Sciatic nerve (tissue), 2 donors: ENCODE measurements at regions not wholly inside any gene's neighbourhood (a gene's known extent, or its start where the extent isn't known, plus 50 kb on each side); places are given as distances from the start of the nearest gene placed in this dataset.
"Not testable (repeated sequence)": the region's sequence is repeated elsewhere in the genome, so short reads cannot be mapped to it uniquely, and the experiment has no call there.

Experiments used
- ATAC-seq: fragments of 200-7000 bp; cut with Tn5 transposase; one replicate; pipeline ENCODE4 v1.9.1; 2020; ENCODE audit warnings: mild to moderate bottlenecking, moderate library complexity
- DNase-seq: peaks from one replicate; pipeline ENCODE4 v3.0.0-alpha.2; 2020; ENCODE audit warnings: low spot score
- intact Hi-C: fragments of 100-400 bp; cut with DNase I; formaldehyde crosslinking; loops from one replicate; pipeline ENCODE4 v1.14.2; 2022
- donor health status: DM: no; HTN: no; CAD: no.
- donor health status: DM: no; HTN: no; CAD: no.

DNA sequence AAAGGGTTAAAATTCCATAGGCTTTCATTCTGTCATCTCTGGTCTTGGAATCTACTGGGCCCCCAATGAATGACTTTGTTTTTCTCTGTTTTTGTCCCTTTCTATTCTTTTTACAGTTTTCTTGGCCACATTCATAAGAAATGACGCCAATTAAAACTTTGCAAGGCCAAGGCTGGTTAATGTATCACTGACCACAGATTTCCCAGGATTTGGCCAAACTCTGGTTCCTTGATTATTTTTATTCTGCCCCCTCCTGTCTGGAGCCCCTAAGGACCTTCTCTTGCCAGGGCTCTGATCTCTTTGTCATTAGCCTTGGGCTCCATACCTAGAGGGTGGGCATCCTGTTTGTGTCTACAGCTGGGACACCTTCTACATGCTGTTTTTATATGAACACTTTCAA lies 388.9 kb upstream of the PAPPA start:
- intact Hi-C loops, result no loop called here
- DNase-seq (no peak), ATAC-seq (peak; percentile 45)

DNA sequence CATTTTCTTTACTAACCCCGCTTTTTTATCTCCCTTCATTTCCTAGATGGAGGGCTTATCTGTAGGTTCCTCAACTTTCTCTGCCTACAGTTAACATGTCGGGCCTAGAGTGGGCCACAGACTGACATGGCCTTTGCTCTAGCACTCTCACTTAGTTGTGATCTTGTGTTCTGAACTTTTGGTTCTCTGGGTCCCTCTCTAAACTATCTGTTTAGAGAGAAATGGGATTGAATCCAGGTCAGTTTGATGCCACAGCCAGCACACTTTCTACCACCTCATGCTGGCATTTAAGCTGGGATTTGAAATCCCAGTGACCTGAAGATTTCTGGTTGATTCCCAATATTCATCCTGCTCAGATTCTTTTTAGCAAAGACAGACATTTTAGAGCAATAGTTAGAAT lies 388.5 kb upstream of the PAPPA start:
- no peak for DNase-seq
- intact Hi-C loops, result no loop called here
- no peak for ATAC-seq

DNA sequence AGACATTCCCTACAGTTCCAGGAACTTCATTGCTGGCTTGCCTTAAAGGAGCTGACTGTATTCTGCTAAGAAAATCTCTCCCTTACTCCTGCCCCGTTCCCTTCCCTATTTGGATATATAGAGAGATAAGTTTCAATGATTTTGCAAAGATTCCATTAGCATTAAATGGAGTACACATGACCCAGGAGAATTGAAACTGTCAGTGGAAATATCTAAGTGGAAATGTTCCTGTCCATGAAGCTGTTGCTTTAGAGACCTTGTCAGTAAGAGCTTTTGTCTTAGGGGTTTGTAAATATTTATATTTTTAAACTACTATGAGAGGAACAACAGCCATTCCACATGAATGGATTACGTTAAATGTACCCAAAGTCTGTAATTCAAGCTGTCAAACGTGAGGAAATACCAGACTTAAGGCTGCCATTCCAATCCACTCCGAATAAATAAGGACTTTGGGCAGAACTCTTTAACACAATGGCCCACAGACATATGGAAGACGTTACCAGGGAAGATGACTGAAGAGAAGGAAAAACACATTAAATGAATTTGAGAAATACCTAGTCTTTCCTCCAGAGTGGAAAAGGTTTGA lies 387.1 kb upstream of the PAPPA start:
- no peak for ATAC-seq
- intact Hi-C loops, result no loop called here
- no peak for DNase-seq

DNA sequence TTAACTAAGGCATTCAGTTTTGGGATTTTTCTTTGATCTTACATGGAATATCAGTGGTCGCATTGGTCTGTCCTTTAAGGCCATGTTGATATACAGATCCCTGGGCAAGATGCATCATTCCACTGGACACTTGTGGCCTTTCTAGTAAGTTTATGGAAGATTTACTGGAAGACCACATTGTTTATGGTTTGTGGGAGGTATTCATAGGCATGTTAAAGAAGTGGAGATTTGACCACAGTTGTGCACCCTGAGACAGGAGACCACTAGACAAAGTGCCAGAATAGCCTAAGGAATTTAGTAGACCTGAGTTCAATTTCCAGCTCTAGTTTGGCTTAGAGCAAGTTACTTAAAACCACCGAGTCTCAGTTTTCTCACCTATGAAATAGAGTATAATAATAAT lies 383.1 kb upstream of the PAPPA start:
- no peak for ATAC-seq
- DNase-seq, result no peak
- intact Hi-C loops, result loop anchor here (5.0 kb wide), 1 partner anchor 528 kb away; no protein-coding TSS in a partner anchor

DNA sequence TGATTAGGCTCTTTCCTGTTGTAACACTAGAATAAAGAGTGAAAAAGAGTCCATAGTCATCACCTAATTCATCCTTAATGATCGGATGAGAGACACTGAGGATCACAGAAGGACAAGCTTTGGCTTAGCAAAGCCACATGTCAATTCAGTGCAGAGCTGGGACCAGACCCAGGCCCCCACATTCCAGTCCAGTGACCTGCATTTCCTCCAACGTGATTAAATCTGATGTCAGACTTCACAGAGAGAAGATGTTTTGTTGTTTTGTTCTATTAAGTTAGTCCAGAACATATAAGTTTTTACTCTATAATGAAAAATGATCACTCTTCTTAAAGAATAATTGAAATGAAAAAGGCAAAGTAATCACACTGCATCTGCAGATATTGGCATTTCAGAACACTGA lies 377.9 kb upstream of the PAPPA start:
- ATAC-seq (no peak), DNase-seq (no peak)
- intact Hi-C loops, result no loop called here

DNA sequence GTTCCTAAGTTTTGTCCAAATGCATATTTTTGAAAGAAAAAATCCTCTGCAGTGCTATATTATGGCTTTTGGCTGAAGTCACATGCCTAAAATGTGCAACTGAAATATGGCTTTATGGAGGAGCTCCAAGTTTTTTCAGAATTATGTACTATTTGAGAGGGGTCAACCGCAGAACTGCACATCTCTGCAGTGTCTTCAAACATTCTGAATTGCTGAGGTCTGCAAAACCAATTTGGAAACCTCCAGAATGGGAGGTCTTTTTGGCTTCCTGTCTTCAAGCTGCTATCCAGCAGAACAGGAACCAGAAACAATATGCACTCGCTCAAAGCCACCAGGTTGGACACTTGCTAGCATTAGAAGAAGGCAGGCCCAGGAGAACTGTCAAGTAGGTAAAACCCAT lies 376.0 kb upstream of the PAPPA start:
- DNase-seq (no peak), ATAC-seq (no peak)
- intact Hi-C loops, result no loop called here

DNA sequence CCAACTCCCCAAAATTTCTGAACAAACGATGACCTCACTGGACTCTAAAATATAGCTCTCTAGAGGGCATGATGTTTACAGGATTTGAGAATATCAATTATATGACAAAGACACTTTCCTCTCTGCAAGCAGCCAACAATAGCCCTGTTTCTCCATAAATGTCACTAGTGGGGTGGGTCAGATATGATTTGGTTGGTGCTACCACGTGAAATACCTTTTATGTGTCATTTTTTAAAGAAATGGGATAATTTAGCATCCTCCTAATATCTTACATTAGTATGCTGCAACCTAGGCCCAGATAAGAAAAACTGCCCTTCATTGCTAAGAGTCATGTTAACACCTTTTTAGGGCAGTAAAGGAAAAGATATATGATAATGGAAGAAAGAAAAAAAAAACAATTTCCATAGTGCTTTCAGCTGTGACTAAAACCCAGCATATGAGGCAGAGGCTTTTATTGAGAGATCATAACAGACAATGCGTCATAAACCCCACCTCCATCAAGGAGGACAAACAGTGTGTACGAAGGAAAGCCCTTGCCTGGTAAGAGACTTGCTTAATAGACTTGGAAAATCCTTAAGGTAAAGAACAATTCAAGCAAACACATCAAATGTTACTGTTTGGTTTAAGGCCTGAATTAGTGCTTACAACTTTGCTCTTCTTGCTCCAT lies 372.4 kb upstream of the PAPPA start:
- intact Hi-C loops, result no loop called here
- ATAC-seq (no peak), DNase-seq (no peak)

DNA sequence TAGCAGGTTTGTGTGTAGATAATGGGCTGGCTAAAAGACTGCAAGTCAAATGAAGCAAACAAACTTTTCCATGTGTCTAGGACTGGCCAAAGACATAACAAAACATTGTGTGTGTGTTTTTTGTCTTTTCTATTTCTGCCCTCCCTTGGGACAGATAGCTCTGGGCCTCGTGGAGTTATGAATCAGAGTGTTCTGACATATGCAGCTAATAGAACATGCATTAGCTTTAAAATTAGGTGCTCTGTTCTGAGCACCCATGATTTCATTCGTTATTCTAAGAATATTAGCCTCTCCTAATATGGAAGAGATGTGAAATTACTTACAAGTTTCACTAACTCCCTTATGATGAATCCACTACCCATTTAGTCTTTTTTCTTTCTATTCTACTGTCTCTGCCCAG lies 367.3 kb upstream of the PAPPA start:
- intact Hi-C loops, result no loop called here
- ATAC-seq (no peak), DNase-seq (no peak)

DNA sequence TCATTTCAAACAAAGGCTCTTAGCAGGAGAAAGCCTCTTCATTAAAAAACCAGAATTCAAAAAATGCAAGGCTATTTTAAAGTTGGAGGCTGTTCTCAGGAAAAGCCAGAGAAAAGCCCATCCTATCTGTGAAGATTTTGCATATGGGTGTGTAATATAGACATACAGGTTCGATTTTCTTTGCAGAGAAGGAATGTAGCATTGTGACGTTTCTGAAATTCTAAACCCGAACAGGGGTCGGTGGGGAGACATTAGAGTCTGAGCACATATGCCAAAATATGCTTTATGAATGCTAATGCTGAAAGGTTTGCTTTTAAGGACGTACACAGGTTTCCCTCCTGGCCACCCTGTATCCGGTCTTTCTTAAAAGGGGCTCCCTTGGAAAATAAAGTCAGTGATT lies 363.1 kb upstream of the PAPPA start:
- DNase-seq, result no peak
- intact Hi-C loops, result no loop called here
- ATAC-seq, result no peak

DNA sequence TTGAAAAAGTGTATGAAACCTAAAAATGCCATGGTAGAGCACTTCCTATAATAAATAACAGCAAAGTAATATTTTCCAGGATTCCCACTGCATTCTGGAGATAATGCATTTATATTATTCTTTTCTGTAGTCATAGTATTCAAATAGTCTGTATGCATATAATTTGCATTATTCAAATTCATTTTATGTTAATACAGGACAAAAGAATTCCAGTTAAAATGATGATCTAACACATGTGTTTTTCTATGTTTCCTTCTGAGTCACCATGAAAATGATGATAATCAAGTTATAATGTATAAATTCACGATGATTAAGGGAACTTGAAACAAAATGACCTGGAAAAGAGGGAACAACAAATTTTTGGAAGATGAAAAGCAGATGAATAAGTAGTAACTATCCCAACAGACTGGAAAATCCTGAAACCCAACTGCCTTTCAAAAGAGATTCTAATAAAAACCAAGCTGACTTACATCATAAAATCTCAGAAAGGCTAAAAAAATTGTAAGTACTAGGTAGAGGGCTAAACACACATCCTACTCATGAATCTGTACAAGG lies 358.6 kb upstream of the PAPPA start:
- ATAC-seq, result no peak
- intact Hi-C loops, result no loop called here
- DNase-seq, result no peak

DNA sequence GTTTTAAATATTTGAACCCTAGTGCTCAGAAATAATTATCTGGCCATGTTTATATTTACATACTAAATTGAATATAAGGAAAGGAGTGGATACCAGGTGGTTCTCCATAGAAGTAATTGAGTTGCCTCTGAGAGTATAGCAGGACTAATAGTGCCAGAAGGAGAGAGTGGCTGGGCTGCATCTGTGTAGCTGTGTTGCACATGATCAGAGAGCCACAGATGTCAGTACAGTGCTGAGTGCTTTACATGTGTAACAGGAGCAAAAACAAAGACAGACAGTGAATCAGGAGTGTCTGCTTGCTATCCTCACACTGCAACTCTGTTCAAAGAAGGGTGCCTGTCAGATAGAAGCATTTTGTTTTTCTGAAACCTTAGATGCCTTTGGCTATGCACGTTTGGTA lies 353.9 kb upstream of the PAPPA start:
- intact Hi-C loops, result no loop called here
- no peak for ATAC-seq
- no peak for DNase-seq

DNA sequence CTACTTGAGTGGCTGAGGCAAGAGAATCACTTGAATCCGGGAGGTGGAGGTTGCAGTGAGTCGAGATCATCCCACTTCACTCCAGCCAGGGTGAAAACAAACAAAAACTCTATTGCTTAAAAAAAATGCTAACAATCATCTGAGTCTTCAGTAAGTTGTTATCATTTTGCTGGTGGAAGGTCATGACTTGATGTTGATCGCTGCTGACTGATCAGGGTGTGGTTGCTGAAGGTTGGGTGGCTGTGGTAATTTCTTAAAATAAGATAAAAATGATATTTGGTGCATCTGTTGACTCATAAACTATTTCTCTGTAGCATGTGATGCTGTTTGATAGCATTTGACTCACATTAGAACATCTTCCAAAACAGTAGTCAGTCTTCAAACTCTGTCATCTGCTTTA lies 349.4 kb upstream of the PAPPA start:
- ATAC-seq, result no peak
- no peak for DNase-seq
- intact Hi-C loops, result no loop called here

DNA sequence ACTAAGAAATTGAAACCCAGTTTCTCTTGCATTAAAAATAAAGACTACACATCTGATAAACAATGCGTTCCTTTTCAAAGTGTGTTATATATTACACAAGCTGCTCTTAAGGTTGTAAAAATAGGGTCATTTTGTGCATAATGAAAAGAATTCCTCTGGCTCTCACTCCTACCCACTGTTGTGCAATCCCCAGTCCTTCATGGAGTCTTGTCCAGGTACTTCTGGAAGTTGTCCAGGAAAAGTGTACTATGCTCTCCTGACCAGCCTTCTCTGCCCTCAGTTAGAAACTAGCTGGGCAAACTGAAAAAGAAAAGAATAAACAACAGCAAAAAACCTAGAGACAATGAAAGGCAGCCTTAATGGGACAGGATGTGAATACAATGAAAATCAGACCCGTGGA lies 345.5 kb upstream of the PAPPA start:
- ATAC-seq, result no peak
- DNase-seq, result no peak
- intact Hi-C loops, result no loop called here

DNA sequence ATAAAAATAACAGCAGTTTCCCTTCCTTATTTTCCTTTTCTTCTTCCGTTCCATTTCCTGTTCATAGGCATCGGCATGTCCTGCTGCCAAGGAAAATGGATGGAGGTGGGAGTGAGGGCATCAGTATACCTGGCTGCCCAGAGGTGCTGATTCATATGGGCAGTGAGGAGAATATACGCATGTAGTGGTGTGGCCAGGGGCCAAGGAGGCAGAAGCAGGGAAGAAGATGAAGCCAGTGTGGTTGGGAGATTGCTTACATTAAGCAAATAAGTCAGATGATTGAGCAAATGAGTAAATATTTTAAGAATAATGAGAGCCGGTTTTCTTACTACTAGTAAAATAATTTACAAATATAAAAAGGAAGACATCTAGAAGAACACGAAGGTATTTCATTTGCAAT lies 344.9 kb upstream of the PAPPA start:
- no peak for ATAC-seq
- intact Hi-C loops, result no loop called here

DNA sequence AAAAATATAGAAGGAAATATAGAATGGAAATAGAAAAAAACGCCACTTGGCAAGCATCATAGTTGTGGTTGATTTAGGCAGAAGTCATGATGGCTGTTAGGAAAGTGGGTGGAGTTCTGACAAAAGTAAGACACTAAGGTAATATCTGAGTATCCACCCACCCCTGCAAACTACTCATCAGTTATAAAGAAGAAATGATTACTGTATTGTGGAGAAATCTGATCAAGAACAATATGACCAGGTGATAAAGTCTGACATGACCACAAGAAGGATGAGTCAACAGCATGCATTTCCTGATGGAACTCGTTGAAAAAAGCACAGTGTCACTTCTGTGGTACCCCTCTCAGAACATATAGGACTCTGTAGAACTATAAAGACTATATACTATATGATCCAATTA lies 343.4 kb upstream of the PAPPA start:
- ATAC-seq (no peak), DNase-seq (no peak)
- intact Hi-C loops, result no loop called here

More for the DNA sequence above, 344.9 kb upstream of the PAPPA start:
- no peak for DNase-seq

DNA sequence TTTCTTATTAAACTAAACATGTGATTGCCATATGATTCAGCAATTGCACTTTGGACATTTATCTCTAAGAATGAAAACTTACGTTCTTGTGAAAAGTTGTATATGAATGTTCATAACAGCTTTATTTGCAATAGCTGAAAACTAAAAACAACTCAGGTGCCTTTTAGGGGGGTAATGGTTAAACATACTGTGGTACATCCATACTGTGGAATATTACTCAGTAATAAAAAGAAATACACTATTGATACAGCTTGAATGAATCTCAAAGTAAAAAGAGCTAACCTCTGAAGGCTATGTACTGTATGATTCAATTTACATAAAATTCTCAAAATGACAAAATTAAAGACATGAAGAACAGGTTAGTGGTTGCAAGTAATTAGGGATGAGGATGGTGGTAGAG lies 339.5 kb upstream of the PAPPA start:
- intact Hi-C loops, result no loop called here
- ATAC-seq, result no peak
- DNase-seq, result no peak

DNA sequence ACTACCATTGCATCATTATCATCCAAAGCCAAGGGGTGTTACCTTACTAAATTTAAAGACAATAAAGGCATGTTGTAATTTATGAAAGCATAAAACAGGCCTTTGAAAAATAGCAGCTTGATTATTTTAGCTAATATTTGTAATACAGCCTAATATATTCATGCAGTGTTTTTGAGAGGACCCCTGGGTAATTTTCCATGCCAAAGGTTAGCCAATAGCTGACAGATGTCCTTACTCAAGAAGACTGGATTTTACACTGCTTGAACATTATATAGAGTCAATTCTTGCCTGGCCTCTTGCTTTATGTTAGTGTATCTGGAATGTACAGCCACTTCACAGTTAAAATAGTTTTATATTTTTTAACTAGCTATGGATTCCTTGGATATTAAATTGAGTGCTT lies 337.8 kb upstream of the PAPPA start:
- no peak for ATAC-seq
- DNase-seq, result no peak
- intact Hi-C loops, result no loop called here

DNA sequence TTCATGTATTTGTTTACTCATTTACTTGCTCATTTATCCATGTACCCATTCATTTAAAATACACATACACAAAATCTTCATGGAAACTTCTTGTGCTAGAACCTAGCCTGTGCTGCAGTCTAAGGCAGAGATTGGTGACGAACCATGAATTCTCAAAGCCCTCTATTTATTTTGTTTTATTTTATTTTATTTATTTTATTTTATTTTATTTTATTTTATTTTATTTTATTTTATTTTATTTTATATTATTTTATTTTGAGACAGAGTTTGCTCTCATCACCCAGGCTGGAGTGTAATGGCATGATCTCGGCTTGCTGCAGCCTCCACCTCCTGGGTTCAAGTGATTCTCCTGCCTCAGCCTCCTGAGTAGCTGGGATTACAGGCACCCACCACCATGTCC lies 334.9 kb upstream of the PAPPA start:
- ATAC-seq, DNase-seq, intact Hi-C loops: not testable (repeated sequence)

DNA sequence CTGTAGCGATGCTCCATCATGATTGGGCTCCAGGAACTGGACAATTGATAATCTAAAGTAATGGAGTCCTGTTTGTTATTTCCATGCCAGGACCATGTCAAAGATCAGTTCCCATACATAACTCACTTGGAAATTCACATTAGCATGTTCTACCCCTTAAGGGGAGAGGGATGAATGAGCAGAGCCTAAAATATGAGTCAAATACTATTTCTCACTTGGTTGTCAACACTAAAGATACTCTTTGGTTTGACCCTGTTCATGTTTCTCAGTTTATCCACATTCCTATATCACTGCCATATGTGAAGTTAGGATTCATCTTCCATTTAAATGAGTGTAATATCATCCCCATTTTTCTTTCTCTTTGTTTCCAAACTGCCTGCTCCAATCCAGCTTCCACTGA lies 321.6 kb upstream of the PAPPA start:
- ATAC-seq, result no peak
- intact Hi-C loops, result no loop called here
- no peak for DNase-seq

DNA sequence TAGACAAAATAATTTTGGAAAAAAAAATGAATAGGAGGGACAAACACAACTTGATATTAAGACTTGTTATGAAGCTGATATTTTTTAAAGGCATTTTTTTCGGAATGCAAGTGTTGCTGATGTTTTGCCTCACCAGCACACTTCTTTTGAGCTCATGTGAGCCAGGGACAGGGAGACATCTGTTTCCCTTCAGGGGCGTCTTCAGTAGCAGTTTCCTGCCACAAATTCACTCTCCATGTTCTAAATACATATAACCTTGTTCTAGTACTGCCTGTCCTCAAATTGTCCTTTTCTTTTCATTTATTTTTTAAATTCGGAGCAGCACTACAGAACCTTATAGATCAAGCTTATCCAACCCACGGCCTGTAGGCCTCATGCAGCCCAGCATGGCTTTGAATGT lies 316.0 kb upstream of the PAPPA start:
- DNase-seq (no peak), ATAC-seq (no peak)
- intact Hi-C loops, result no loop called here

DNA sequence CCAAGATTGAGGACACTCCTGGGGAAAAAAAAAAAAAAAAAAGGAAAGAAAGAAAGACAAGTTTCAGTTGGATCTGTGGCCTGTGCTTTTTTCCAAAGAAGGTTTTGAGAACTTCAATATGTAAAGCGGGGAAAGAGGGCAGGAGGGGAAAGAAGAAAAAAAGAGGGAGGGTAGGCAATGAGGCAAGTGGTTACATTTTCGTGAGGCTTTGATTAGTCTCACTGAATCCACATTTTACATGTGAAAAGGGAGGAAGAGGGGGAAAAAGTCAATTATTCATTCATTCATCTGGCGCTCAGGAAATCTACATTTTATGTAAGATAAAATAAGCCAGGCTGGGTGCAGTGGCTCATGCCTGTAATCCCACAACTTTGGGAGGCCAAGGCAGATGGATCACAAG lies 315.2 kb upstream of the PAPPA start:
- ATAC-seq (no peak), DNase-seq (no peak)
- intact Hi-C loops, result no loop called here
